ENCODE measurements at regions not wholly inside any gene's neighbourhood (a gene's known extent, or its start where the extent isn't known, plus 50 kb on each side); places are given as distances from the start of the nearest gene placed in this dataset.

DNA sequence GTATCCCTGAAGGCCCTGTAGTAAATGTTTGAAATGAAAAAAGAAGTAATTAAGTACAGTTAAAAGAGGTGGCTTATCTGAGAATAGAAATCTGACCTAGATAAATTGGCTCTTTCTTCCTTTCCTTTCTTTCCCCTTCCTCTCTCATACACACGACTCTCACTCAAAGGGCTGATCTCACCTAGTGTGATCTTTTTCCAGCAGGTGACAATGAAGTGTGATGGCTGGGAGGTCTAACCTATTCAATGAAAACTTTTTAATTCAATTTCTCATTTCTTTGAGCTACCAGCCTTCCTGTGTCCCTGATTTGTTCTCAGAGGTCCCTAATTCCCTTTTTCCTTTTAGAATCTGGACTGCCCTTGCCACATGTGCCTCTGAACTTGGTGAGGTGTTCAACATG is 118.0 kb upstream of the RIMS1 start:
- no peak for TF ChIP-seq TAF1 (IDR thresholded peaks at IDR 0.05; ENCODE audit: borderline replicate concordance, insufficient read depth, low read length)
- TF ChIP-seq, protein P1, sequence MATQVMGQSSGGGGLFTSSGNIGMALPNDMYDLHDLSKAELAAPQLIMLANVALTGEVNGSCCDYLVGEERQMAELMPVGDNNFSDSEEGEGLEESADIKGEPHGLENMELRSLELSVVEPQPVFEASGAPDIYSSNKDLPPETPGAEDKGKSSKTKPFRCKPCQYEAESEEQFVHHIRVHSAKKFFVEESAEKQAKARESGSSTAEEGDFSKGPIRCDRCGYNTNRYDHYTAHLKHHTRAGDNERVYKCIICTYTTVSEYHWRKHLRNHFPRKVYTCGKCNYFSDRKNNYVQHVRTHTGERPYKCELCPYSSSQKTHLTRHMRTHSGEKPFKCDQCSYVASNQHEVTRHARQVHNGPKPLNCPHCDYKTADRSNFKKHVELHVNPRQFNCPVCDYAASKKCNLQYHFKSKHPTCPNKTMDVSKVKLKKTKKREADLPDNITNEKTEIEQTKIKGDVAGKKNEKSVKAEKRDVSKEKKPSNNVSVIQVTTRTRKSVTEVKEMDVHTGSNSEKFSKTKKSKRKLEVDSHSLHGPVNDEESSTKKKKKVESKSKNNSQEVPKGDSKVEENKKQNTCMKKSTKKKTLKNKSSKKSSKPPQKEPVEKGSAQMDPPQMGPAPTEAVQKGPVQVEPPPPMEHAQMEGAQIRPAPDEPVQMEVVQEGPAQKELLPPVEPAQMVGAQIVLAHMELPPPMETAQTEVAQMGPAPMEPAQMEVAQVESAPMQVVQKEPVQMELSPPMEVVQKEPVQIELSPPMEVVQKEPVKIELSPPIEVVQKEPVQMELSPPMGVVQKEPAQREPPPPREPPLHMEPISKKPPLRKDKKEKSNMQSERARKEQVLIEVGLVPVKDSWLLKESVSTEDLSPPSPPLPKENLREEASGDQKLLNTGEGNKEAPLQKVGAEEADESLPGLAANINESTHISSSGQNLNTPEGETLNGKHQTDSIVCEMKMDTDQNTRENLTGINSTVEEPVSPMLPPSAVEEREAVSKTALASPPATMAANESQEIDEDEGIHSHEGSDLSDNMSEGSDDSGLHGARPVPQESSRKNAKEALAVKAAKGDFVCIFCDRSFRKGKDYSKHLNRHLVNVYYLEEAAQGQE (IDR thresholded peaks at IDR 0.05; ENCODE audit: insufficient read depth in 1 of 2, low read depth in 2 of 2, low read length in 2 of 2), result no peak
- TF ChIP-seq SIN3A (IDR thresholded peaks at IDR 0.05; ENCODE audit: borderline replicate concordance, insufficient read depth, low read length), result no peak
- no peak for TF ChIP-seq POLR2AphosphoS5 (IDR thresholded peaks at IDR 0.05; ENCODE audit: low read depth, low read length)
- TF ChIP-seq FOXP2 (optimal IDR thresholded peaks at IDR 0.05; ENCODE audit: borderline replicate concordance, extremely low read depth, extremely low read length, insufficient read depth), result no peak

All from PFSK-1 (cell line).